ENCODE measurements at regions not wholly inside any gene's neighbourhood (a gene's known extent, or its start where the extent isn't known, plus 50 kb on each side); places are given as distances from the start of the nearest gene placed in this dataset.

DNA sequence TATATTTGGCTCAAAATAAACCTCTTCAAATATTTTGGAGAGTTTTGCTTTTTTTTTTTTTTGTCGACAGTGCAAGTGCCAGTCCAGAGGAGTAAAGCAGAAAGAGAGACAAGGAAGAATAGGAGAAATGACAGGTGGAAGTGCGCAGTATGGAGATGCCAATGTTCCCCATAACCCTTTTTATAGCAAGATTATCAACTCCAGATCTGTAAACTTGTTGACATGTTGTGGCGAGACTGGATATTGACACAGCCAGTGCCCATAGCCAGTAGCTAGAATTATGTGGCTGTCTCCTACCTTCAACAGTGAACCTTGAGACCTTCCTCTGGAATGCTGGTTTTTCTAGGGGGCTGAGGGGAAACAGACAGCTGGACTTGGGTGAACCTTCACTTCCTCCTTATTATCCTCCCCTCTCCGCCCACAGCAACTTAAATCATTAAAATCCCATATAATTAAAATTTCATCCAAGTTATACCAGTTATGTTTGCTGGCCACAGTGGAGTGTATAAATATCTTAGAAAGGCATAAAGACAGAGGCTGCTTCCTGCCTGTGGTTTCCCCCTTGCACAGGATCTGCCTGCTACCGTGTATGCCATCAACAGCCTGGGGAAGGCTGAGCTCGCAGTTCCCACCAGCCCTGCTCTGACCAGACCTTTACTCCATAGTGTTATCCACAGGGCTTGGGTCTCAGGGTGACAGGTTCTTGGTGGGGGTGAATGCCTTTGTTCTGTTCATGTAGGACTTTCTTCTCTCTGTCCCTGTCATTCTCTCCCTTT, 112.3 kb upstream of the ANKH start:
- Mint-ChIP-seq H3K9me3 (peaks cover 18% of the 10 kb centered on the region), H3K27ac (no peak overlapping the region), H3K4me3 (no peak overlapping the region), H3K36me3 (peaks cover 1% of the 10 kb centered on the region), H3K4me1 (no peaks in the 10 kb centered on the region), H3K27me3 (ENCODE audit: low read depth) (no peaks in the 10 kb centered on the region)
- TF ChIP-seq, protein P1, sequence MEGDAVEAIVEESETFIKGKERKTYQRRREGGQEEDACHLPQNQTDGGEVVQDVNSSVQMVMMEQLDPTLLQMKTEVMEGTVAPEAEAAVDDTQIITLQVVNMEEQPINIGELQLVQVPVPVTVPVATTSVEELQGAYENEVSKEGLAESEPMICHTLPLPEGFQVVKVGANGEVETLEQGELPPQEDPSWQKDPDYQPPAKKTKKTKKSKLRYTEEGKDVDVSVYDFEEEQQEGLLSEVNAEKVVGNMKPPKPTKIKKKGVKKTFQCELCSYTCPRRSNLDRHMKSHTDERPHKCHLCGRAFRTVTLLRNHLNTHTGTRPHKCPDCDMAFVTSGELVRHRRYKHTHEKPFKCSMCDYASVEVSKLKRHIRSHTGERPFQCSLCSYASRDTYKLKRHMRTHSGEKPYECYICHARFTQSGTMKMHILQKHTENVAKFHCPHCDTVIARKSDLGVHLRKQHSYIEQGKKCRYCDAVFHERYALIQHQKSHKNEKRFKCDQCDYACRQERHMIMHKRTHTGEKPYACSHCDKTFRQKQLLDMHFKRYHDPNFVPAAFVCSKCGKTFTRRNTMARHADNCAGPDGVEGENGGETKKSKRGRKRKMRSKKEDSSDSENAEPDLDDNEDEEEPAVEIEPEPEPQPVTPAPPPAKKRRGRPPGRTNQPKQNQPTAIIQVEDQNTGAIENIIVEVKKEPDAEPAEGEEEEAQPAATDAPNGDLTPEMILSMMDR (IDR thresholded peaks at IDR 0.05; ENCODE audit: unreplicated experiment): no peak
- DNase-seq (ENCODE audit: low spot score in 2 of 2, unreplicated experiment in 2 of 2): no peak

DNA sequence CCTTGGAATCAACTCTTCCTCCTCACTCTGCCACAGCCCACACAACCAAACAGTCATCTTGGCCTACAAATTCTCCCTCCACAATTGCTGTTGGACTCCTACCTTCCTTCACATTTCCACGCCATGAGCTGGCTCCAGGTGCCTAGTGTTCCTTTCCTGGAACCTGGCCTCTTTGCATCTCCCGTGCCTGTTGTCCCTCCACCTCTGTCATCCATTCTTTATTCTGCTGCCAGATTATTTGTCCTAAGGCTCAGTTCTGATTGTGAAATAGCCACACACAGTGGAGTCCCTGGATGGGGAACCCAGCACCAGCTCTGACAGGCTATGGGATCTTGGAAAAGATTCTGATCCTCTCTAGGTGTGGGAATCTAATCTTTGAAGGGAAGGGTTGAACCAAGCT, 109.1 kb upstream of the ANKH start:
- no peak for DNase-seq (ENCODE audit: low spot score in 2 of 2, unreplicated experiment in 2 of 2)
- Mint-ChIP-seq H3K36me3 (peaks cover 1% of the 10 kb centered on the region), H3K9me3 (peaks cover 18% of the 10 kb centered on the region), H3K4me3 (no peak overlapping the region), H3K4me1 (peaks cover 4% of the 10 kb centered on the region), H3K27me3 (ENCODE audit: low read depth) (no peaks in the 10 kb centered on the region), H3K27ac (no peak overlapping the region)
- TF ChIP-seq, protein P1 (IDR thresholded peaks at IDR 0.05; ENCODE audit: unreplicated experiment): no peak

DNA sequence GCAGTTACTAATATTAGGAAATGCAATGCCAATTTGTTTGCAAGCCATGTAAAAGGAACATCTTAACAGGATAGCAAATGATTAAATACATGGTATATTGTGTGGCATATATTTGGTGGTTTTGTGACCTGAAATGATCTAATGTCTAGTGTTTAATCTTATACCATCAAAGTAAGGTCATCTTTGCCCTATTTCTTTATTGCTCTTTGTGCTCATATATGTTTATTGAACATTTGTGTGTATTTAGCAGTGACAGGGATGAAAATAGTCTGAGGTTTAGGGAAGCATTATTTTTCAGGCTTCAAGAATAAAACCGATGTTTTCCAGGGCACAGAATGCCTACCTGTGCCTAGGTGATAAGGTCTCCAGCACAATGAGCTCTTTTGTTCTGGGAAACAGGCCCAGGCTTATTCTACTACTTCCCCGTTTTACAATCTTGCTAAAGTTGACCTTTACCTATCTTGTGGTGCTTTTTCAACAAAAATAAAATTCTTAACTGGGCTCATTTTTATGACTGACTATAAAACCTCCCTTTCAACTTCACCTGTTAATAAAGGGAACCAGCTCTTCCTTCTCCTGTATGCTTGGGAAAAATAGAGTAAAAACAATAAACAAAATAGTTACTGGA, 105.6 kb upstream of the ANKH start:
- TF ChIP-seq, protein P1 (IDR thresholded peaks at IDR 0.05; ENCODE audit: unreplicated experiment): no peak
- Mint-ChIP-seq H3K27ac (no peak overlapping the region), H3K4me1 (peaks cover 4% of the 10 kb centered on the region), H3K4me3 (no peak overlapping the region), H3K9me3 (peaks cover 23% of the 10 kb centered on the region), H3K36me3 (peaks cover 1% of the 10 kb centered on the region), H3K27me3 (ENCODE audit: low read depth) (no peaks in the 10 kb centered on the region)
- DNase-seq (ENCODE audit: low spot score in 2 of 2, unreplicated experiment in 2 of 2): no peak

DNA sequence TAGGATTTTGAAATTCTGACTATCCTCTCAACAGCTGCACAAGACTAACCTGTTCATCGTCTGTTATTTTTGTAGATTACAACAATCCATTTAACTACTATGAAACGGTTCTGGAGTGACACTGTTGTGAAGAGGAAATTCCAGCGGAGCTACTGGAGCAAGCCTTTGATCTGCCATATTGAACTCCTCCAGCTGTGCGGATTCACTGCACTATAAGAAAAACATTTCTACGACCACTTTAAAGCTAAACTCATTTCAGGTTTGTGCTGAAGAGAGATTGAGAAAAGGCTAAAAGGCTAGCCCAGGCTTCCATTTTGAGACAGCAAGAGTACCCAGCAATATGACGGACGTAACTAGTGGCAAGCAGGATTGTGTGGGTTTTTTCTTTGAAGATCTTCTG, 104.9 kb upstream of the ANKH start:
- Mint-ChIP-seq H3K9me3 (peaks cover 20% of the 10 kb centered on the region), H3K27me3 (ENCODE audit: low read depth) (no peaks in the 10 kb centered on the region), H3K27ac (no peak overlapping the region), H3K36me3 (peaks cover under 1% of the 10 kb centered on the region), H3K4me3 (no peak overlapping the region), H3K4me1 (peaks cover 4% of the 10 kb centered on the region)
- TF ChIP-seq, protein P1 (IDR thresholded peaks at IDR 0.05; ENCODE audit: unreplicated experiment): no peak
- DNase-seq (ENCODE audit: low spot score in 2 of 2, unreplicated experiment in 2 of 2): no peak

DNA sequence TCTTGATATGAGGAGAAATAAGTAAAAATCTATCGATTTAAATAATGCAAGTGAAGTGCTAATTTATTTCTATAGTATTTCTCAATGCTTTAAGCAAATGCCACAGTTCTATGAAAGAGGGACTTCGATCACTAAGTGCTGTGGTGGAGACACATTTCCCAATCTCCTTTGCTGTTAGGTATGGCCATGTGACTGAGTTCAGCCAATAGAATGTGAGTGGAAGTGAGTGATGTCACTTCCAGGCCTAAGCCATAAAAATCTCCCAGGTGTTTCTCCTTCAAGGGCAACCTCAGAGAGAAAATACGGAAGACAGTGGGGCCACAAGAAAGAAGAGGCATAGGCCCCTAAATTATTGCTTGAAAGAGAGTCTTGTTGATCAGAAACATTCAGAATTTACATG, 100.3 kb upstream of the ANKH start:
- no peak for DNase-seq (ENCODE audit: low spot score in 2 of 2, unreplicated experiment in 2 of 2)
- peaks cover 8% of the 10 kb centered on the region for H3K4me1 Mint-ChIP-seq
- H3K4me3 Mint-ChIP-seq: no peak overlapping the region
- TF ChIP-seq, protein P1 (IDR thresholded peaks at IDR 0.05; ENCODE audit: unreplicated experiment): no peak
- H3K9me3 Mint-ChIP-seq: peaks cover 5% of the 10 kb centered on the region
- H3K27me3 Mint-ChIP-seq (ENCODE audit: low read depth): no peaks in the 10 kb centered on the region
- H3K27ac Mint-ChIP-seq: no peak overlapping the region
- H3K36me3 Mint-ChIP-seq: no peaks in the 10 kb centered on the region

Measured in mesothelial cell of epicardium (in vitro differentiated cells).